ENCODE measurements at regions not wholly inside any gene's neighbourhood (a gene's known extent, or its start where the extent isn't known, plus 50 kb on each side); places are given as distances from the start of the nearest gene placed in this dataset.
A peak's percentile ranks its signal among the peaks of the same experiment; 100 is the strongest.
"Not testable (repeated sequence)": the region's sequence is repeated elsewhere in the genome, so short reads cannot be mapped to it uniquely, and the experiment has no call there.

DNA sequence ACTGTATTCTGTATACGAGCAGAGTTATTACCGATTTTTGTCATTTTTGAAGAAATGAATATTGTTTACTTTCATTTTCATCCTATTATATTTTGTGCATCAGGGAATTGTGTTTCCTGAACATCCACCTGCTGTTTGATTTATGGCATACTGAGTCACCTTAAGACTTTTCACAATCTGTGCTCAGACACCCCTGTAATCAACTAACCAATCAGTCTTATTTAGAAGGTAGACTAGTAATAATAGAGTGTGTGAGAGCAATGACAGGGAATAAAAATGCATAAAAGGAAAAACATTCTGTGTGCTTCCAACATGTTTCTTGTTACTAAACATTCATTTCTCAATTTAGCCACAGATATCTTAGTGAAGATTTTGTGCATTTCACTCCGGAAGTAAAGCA is 1413.6 kb upstream of the ACO1 start:
- no peak for DNase-seq

DNA sequence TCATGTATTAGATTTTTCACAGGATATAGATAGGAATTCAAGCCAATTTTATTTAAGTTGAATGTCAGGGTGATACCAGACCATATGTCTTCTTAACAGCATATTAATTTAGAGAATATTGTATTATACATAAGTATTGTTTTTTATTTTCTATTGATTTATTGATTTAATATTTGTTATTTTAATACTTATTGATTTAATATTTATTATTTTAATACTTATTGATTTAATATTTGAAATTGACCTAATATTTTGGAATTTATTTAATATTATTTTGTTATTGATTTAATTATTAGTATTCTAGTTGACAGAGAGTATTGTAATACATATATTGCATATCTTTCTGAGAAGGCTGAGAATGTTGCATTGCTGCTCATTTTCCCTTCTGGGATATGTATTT is 1411.8 kb upstream of the ACO1 start:
- DNase-seq: no peak

DNA sequence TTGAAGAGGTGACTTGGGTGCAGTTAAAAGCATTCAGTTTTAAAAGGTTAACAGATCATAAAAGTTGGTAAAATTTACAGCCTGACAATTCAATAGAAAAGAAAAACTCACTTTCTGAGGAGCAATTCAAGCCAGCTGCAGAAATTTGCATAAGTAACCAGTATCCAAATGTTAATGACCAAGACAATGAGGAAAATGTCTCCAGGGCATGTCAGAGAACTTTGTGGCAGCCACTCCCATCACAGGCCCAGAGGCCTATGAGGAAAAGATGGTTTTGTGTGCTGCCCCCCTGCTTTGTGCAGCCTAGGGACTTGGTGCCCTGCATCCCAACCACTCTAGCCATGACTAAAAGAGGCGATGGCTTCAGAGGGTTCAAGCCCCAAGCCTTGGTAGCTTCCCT is 1406.5 kb upstream of the ACO1 start:
- DNase-seq: no peak

DNA sequence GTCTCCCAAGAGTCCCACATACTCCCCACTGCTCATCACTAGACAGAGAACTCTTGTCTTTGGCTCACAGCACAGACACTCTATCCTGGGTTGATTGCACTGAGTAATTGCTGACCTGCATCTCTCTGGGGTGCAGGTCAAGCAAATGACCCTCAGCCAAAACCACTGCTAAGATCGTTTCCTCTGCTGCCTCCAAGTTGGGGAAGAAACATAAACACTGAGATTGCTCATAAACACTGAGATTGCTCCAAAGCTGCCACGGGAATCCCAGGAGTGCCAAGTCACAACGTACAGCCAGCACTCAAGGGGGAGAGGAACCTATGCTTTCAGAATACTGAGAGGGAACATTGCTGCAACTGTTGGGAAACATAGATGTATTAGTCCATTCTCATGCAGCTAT is 1402.1 kb upstream of the ACO1 start:
- DNase-seq: peak; percentile 9

DNA sequence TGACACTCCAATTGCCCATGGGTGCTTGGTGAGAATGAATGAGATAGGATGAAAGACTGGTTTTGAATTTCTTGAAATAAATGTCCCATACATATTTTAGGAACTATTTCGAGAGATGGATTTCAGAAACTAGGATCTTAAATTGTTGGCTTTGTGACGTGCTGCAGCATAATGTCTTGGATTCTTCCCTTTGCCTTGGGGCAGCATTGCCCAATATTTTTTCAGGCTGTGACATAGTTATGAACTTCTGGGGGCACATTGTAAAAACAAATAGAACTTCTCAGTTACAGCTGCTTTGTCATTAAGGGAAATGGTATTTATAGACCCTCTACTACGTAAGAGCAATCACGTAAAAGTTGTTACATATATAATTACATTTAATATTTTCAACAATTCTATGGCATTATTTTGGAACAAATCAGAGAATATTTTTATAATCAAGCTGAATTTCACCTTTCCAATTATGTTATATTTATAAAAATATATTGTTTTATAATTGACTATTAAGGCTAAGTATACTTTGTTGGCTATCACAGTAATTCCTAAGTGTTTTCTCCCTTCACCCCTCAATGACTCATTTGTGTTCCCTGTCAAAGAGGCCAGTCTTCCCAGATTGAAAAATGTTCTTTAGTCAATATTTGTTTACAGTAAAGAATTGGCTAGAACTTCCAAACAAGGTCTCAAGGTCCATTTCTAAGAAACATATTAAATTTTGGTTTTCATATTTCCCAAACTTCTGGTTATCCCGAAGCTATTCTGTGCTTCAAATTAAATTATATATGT is 1388.3 kb upstream of the ACO1 start:
- no peak for DNase-seq

DNA sequence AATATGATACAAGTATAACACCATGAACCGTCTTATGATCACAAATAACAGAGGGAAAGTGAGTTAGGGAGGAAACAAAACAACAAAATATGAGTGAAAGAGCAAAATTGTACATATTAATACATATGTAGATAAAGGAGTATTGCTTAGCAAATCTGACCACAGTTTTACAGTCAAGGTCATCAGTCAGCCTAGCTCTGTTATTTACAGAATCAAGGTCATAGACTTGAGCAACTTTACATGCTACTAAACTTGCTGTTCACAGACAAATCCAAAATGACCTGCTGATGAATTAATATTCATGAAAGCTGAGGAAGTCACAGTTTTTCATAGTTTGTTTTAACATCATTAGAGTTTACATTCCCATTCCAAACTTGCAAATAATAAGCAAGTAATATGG is 1387.7 kb upstream of the ACO1 start:
- DNase-seq: no peak

DNA sequence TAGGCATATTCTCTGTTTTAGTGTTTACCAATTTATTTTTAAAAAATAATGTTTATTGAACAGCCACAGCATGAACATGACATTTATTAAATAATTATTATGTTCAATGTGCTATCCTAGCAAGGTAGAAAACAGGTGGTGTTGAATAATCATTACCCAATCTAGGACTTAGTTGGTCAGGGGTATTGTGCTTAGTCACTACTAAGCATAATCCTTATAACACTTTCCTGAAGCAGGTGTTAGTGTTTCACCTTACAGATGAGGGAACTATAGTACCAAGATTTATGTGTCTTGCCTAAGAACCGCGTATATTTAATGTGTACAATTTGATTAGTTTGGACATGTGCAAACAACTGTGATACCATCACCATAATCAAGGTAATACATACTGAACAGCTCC is 1387.2 kb upstream of the ACO1 start:
- no peak for DNase-seq

DNA sequence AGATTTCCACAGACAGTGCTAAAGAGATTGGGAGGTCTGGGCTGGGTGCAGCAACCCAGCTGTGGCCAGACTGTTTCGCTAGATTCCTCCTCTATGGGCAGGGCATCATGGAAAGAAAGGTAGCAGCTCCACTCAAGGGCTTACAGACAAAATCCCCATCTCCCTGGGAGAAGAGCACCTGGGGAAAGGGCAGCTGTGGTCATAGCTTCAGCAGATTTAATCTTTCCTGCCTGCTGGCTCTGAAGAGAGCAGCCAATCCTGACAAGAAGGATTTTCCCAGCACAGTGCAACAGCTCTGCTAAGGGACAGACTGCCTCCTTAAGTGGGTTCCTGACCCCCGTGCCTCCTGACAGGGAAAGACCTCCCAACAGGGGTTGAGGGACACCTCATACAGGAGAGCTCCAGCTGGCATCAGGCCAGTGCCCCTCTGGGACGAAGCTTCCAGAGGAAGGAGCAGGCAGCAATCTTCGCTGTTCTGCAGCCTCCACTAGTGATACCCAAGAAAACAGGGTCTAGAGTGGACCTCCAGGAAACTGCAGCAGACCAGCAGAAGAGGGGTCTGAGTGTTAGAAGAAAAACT is 1379.3 kb upstream of the ACO1 start:
- DNase-seq: no peak

DNA sequence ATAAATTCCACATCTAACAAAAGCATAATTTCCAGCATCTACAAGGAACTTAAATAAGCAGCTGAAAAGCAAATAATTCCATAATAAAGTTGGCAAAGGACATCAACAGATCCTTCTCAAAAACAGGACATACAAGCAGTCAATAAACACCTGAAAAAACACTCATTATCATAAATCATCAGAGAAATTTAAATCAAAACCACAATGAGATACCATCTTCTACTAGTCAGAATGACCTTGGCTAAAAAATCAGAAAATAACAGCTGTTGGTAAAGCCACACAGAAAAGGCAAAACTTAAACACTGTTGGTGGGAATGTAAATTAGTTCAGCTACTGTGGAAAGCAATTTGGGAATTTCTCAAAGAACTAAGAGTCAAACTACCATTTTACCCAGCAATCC is 1371.1 kb upstream of the ACO1 start:
- no peak for DNase-seq

DNA sequence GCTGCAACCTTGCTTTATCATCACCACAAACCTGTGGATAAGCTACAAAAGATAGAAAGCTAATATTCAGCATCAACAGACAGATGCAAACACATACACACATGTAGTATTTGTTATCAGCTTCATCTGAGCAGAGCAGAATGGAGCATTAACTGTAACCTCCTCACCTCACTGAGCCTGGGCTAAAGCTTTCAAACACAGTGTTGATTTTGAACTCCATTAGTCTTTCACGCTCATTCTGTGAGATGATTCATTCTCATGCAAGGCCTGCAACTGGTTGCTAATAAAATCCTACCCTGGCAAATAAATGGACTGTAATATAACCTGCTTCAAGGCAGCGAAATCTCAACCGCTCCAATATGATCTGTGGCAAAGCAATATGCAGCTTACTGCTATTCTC is 1360.6 kb upstream of the ACO1 start:
- peak; percentile 39 for DNase-seq

DNA sequence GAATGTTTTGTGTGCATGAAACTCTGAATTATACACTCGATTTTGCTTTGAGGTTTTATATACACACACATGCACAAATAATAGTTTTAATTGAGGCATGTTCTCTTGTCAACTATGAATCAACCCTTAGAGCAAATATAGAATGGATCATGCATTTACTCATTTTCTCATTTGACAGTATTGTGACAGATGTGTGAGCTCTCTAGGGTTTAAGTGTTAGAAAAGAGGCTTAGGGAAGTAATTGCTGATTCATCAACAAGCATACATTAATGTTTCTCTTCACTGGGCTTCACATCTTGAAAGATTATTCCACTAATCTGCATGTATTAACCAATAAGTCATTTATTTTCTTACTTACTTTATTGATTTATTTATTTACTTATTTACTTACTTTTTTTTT is 1356.8 kb upstream of the ACO1 start:
- DNase-seq: no peak

DNA sequence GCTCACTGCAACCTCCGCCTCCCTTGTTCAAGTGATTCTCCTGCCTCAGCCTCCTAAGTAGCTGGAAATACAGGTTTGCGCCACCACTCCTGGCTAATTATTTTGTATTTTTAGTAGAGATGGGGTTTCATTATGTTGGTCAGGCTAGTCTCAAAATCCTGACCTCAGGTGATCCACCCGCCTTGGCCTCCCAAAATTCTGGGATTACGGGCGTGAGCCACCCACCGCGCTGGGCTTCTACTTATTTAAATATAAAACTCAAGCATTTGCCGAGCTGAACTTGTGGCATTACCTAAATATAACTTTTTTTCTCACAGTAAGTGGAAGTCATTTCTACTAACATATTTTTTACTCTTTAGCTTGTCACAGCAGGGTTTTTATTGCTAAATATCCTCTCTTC is 1356.3 kb upstream of the ACO1 start:
- DNase-seq: no peak

DNA sequence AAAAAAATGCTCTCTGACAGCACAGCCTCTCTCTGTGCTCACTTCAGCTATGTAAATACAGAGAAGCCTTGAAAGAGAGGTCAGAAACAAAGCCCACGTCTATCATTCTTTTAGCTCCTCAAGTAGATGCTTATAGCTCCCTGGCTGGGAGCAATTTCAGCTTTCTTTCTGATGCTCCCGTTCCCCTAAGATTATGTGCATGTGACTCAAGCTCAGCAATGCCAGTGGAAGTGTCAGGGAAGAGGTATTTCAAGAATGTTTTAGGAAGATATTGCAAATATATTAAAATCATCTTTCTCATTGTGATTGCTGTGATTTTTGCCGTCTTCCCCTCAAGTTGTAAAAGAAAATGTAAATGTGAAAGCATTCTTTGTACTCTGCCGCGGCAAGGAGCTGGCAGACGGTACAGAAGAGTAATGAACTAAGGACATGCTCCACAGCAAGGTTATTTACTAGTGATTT is 1353.7 kb upstream of the ACO1 start:
- peak; percentile 48 for DNase-seq

DNA sequence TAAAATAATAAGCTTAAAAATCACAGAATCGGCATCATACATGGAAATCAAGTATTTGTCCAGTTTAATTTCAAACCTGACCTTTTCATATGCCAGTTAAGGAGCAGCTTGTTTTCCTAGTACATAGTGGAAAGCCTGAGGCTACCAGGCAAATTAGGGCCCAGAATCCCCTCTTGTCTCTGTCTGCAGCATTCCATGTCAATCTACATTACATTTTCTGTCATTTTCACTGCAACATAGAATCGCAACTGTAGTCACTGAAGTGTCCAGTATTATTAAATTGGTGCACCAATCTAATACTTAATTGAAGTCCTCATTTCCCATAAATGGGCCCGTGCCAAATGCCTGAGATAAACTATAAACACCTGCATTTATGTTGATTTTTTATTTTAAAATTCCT is 1352.2 kb upstream of the ACO1 start:
- no peak for DNase-seq

DNA sequence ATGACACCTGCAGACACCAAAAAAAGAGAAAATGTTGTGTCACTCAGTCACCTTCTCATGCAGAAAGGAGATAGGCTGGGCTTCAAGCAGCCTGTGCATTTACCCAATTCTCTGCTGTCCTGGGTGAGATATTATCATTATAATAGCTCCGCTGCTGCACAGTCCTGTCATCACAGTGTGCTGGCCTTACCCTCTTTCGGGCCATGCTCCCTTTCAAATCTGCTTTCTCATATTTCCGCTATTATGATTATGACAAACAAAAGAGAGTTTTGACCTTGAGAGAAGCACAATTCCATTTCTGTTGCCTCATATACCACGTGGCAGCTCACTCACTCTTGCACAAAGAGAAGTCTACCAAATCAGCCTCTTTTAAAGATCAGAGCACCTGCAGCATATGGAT is 1350.1 kb upstream of the ACO1 start:
- no peak for DNase-seq

DNA sequence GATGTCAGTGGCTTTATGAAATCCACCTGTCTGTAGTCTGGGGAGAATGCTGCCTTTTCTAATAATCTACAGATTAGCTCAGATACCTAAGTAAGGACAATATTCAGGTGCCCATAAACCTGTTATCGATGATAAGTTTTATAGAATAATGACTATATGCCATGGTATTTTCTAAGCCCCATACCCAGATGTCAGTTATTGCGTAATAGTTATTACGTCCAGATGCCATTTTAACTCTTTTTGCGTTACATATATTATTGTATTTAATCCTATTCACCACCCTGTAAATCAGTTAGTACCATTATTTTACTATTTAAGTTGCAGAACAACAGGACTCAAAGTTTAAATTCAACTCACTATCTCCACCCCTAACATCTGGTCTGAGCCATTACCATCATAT is 1343.9 kb upstream of the ACO1 start:
- no peak for DNase-seq

DNA sequence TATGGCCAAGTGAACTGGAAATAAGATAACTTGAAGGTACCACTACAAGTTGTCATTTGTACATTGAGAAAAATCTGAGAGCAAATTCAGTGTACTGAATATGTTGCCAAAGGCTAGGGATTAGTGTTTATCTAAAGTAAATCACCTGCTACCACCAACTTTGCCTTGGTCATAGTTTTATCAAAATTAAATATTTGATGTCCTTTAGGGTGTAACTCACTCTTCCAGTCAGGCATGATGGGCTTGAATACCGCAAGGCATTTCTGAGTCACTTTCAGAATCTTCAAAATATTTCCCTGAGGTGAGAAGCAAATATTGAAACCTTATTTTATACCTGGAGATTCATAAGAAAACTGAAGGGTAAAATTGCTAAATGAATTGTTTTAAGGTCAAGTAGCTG is 1338.6 kb upstream of the ACO1 start:
- no peak for DNase-seq

DNA sequence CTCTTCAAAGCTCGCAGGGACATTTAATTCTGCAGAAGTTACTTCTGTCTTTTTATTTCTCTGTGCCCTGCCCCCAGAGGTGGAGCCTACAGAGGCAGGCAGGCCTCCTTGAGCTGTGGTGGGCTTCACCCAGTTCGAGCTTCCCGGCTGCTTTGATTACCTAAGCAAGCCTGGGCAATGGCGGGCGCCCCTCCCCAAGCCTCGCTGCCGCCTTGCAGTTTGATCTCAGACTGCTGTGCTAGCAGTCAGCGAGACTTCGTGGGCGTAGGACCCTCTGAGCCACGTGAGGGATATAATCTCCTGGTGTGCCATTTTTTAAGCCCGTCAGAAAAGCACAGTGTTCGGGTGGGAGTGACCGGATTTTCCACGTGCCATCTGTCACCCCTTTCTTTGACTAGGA is 1322.9 kb upstream of the ACO1 start:
- DNase-seq: not testable (repeated sequence)

DNA sequence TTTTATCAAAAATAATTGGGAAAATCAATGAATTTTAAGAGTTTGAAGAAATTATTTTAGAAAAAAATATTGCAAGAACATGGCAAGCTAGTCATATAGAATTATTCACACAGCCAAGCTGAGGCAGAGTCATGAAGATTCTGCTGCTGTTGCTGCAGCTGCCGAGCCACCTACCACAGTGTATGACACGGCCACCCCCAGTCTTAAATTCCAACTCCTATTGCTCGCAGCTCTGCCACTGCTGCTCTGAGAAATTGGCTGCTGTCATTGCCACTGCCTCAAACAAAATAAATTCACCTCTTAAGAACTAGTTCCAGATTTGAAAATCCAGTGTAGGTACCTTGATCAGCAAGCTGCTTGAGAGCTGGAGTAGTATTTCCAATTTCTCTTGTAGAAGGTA is 1318.8 kb upstream of the ACO1 start:
- DNase-seq: no peak

DNA sequence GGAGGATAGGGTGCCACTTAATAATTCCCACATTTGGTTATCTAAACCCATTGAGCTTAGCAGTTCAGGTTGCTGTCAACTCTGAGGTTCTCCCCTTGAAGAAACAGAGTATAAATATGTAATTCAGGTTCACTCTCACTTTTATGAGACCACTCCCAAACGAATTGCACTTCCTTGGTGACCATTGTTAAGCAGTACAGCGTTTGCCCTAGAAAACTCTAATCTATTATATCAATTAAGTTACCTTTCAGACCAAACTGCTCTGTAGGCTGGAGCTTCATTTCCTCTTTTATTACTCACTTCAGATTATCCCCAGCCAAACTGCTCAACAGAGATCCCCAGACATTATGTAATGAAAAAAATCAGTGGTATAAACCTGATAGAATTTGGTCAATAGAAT is 1317.0 kb upstream of the ACO1 start:
- no peak for DNase-seq

DNA sequence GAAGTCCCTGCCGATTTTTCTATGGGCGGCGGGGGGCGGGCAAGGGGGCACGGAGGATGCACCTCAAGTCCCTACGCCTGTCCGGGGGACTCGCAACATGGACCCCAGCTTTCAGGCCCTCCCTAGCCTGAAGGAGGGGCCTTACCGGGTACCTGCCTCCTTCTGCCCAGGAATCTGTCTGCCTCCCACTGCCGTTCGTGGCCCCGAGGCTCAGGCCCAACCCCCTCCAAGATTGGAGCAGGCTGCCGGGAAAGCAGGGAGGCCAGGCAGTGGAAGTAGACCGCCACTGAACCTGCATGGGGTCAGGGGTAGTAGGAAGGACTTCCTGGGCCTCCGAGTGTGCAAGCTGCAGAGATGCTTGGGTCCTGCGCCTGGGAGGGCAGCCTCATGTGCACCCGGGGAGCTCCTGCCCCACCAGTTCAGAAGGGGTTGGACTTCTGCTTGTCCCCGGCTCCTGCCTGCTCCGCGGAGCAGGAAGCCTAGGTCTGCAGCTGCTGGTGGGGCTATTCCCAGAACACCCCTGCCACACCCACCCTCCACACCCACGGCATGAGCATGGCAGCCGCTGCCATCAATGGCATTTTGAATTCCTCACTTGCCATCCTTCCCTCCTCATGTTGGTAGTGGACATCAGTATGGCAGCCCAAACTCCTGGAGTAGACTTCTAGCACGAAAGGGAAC is 1312.7 kb upstream of the ACO1 start:
- no peak for DNase-seq

DNA sequence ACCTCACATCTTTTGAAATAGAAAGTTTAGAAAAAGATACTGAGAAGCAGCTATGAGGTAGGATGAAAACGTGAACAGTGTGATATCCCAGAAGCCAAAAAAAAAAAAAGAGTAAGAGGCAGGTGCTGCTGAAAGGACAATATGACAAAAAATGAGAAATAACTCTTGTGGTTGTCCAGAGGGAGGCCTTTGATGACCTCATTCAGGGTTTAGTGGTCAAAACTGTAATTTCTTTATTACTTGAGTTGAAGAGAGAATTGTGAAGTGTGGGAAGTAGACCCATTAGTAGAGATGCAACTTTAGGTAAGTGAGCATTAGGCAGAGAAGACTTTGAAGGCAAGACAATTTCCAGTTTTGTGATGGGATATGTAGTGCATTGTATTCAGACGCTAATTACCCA is 1306.3 kb upstream of the ACO1 start:
- no peak for DNase-seq

DNA sequence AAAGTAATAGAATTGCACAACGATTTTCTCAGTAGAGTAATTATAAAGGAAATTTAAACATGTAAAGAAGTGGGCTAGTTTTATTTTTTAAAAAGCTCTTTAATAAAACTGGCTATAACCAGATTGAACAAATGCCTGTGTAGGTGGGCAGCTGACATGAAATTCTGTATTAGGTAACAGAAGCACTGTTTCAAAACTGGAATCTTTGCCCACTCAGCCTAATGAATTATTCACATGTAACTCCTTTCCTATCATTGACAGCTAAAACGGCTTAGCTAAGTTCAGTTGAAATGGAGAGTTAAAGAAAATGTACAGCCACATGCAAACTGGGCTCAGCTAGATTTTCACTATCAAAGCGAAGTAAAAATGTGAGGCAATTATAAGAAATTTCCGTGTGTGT is 1300.1 kb upstream of the ACO1 start:
- DNase-seq: no peak

DNA sequence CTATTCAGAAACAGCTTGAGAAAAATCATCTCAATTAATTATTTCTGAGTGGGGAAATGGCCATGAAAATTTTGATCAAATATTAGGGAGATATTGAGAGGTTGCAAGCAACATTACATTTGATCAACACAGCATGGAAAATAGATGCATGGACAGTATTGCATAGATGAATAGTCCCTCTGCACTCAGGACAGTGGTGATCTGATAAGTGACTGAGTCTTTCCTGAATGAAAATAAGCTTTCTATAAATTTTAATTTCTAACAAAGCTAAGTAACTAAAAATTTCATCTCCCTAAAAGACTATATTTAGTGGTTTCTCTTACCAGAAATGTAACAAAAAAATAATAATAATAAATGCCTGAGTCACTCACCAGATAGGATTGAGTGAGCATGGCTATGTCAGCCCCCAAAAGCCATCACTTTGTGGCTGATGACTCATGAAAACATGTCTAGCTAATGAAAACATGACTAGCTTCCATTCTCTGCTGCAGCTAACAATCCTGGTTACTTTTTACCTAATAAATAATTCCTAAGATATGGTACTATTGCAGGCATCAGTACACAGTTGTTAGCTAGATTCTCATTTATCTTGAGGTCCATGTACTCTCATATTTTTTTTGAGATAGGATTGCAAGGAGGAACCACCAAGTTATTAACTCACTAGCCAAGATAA is 1294.8 kb upstream of the ACO1 start:
- DNase-seq: peak; percentile 96
